Uterus (tissue), 3 donors: ENCODE measurements at regions not wholly inside any gene's neighbourhood (a gene's known extent, or its start where the extent isn't known, plus 50 kb on each side); places are given as distances from the start of the nearest gene placed in this dataset.

ENCODE experiments used
- DNase-seq, 2 donors: peaks; one replicate each; pipeline ENCODE4 v3.0.0-alpha.2; 2019 to 2020
- H3K27ac ChIP-seq, 2 donors: fragments of 200-600 bp; sonication (generic); 1 replicate in 1 of 2; 2 replicates in 1 of 2; pipeline ENCODE4 v1.5.1; 2016 to 2018
- H3K27me3 ChIP-seq, 2 donors: fragments of 200-600 bp; sonication (generic); one replicate each; pipeline ENCODE4 v1.5.1; 2018 to 2019; ENCODE audit warnings: control low read depth in 1 of 2
- H3K36me3 ChIP-seq, 2 donors: fragments of 200-600 bp; sonication (generic); one replicate each; pipeline ENCODE4 v1.5.1; 2019; ENCODE audit warnings: control low read depth in 1 of 2
- H3K4me1 ChIP-seq, 2 donors: fragments of 200-600 bp; sonication (generic); one replicate each; pipeline ENCODE4 v1.5.1; 2018 to 2019; ENCODE audit warnings: control low read depth in 1 of 2
- H3K4me3 ChIP-seq, 2 donors: fragments of 200-600 bp; sonication (generic); 1 replicate in 1 of 2; 2 replicates in 1 of 2; pipeline ENCODE4 v1.5.1; 2018 to 2019; ENCODE audit warnings: mild to moderate bottlenecking in 1 of 2
- H3K9me3 ChIP-seq, 2 donors: fragments of 200-600 bp; sonication (generic); one replicate each; pipeline ENCODE4 v1.5.1; 2019; ENCODE audit warnings: control low read depth in 1 of 2
- POLR2A ChIP-seq, 2 donors: fragments of 450-650 bp; IDR thresholded peaks; one replicate each; pipeline ENCODE4 v1.6.1; 2016; ENCODE audit warnings: antibody characterized with exemption in 2 of 2, mild to moderate bottlenecking in 1 of 2, moderate library complexity in 1 of 2
- intact Hi-C: fragments of 100-400 bp; cut with DNase I; formaldehyde crosslinking; loops from one replicate; pipeline ENCODE4 v1.15.1; 2023; ENCODE audit warnings: low total_unique reads
- TF ChIP-seq, protein P1 (sequence below), 4 experiments: fragments of 200-600 bp in 2 of 4; fragments of 450-650 bp in 2 of 4; sonication (generic) in 2 of 4; IDR thresholded peaks; one replicate each; pipeline ENCODE4 v1.5.1; 2016 to 2019; ENCODE audit warnings: antibody characterized with exemption in 4 of 4, mild to moderate bottlenecking in 2 of 4, moderate library complexity in 1 of 4
- donor health status: DM: yes; HTN: yes; CAD: no.

DNA sequence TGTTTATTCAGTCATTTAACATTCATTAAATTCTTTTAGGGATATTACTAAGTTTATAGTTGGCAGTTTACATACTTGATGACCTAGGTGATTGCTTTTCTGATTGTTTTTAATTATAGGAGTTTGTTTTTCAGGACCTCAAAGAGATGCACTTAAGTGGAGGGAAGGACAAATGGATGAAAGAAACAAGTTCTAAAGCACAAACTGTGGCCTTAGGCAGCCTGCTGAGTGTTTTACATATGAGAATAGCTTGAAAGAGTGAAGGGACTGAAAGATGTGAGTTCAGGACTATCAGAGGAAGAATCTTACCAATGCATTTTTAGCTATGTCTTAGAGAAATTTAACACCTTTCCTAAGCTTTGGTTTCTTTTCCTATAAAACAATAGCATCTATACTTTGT is 402.6 kb downstream of the KLF12 start:
- intact Hi-C loops: no loop called here
- DNase-seq: no peak
- no peaks in the 10 kb centered on the region for H3K36me3 ChIP-seq
- TF ChIP-seq POLR2A (IDR thresholded peaks at IDR 0.05): no peak
- TF ChIP-seq, protein P1, sequence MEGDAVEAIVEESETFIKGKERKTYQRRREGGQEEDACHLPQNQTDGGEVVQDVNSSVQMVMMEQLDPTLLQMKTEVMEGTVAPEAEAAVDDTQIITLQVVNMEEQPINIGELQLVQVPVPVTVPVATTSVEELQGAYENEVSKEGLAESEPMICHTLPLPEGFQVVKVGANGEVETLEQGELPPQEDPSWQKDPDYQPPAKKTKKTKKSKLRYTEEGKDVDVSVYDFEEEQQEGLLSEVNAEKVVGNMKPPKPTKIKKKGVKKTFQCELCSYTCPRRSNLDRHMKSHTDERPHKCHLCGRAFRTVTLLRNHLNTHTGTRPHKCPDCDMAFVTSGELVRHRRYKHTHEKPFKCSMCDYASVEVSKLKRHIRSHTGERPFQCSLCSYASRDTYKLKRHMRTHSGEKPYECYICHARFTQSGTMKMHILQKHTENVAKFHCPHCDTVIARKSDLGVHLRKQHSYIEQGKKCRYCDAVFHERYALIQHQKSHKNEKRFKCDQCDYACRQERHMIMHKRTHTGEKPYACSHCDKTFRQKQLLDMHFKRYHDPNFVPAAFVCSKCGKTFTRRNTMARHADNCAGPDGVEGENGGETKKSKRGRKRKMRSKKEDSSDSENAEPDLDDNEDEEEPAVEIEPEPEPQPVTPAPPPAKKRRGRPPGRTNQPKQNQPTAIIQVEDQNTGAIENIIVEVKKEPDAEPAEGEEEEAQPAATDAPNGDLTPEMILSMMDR (IDR thresholded peaks at IDR 0.05): no peak
- no peaks in the 10 kb centered on the region for H3K27me3 ChIP-seq
- H3K9me3 ChIP-seq: no peaks in the 10 kb centered on the region
- no peak overlapping the region for H3K4me3 ChIP-seq
- no peak overlapping the region for H3K27ac ChIP-seq
- no peaks in the 10 kb centered on the region for H3K4me1 ChIP-seq

DNA sequence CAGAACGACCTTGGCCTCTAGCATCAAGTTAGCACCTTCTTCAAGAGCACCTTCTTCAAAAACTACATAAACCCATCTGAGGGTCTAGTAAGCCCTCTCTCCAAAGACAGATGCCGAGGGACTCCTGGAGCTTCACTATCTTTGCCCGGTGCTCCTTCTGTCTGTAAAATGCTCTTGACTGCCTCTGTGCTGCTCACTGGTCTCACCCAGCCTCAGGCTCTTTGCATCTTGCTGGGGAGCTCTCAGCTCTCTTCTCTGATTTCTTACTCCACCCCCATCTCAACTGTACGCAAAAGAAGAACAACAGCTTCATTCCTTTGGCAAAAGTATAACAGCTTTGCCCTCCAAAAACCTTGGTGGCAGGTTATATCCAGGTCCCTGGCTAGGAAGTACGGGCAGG is 404.2 kb downstream of the KLF12 start:
- no peak for DNase-seq
- TF ChIP-seq POLR2A (IDR thresholded peaks at IDR 0.05): no peak
- TF ChIP-seq, protein P1 (IDR thresholded peaks at IDR 0.05): no peak
- Histone ChIP-seq H3K27ac (no peak overlapping the region), H3K4me3 (no peak overlapping the region), H3K9me3 (no peaks in the 10 kb centered on the region), H3K36me3 (no peaks in the 10 kb centered on the region), H3K4me1 (no peaks in the 10 kb centered on the region), H3K27me3 (no peaks in the 10 kb centered on the region)
- intact Hi-C loops: no loop called here

DNA sequence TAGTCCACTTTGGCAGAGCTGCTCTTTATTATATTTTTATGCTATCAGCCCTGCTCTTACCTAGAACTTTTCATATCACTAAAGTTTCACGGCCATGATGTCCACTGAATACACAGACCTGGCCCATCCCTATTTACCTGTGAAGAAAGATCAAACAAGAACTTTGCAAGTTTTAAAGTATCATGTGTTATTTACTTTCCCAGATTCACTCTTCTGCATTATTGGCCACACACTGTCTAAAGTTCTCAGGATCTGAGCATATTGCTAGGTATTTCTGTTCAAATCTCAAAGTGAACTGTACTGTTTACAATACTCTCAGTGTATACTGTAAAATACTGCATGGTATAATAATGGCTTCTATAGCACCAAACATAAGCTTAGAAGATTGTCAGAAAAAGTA is 405.2 kb downstream of the KLF12 start:
- Histone ChIP-seq H3K36me3 (no peaks in the 10 kb centered on the region), H3K9me3 (no peaks in the 10 kb centered on the region), H3K27me3 (no peaks in the 10 kb centered on the region), H3K4me1 (no peaks in the 10 kb centered on the region), H3K4me3 (no peak overlapping the region), H3K27ac (no peak overlapping the region)
- no peak for DNase-seq
- intact Hi-C loops: no loop called here
- TF ChIP-seq POLR2A (IDR thresholded peaks at IDR 0.05): no peak
- TF ChIP-seq, protein P1 (IDR thresholded peaks at IDR 0.05): no peak

DNA sequence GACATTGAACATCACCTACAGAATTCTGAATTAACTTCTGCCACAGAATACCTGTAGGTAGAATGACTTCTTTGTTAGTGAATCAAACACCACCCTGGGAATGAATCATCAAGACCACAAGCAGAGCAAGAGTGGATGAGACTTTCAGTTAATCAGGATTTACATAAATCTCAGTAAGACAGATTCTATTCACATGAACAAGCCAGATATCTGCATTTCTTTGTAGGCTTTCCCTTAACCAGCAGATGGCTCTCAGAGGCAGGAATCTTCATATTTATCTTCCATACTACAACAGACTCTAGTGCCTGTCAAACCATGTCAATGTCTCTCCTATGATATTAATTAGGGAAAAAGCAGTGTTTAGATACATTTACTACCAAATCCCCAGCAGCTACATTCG is 412.1 kb downstream of the KLF12 start:
- Histone ChIP-seq H3K27me3 (no peaks in the 10 kb centered on the region), H3K36me3 (no peaks in the 10 kb centered on the region), H3K4me1 (no peaks in the 10 kb centered on the region), H3K4me3 (no peak overlapping the region), H3K9me3 (no peaks in the 10 kb centered on the region), H3K27ac (no peak overlapping the region)
- TF ChIP-seq, protein P1 (IDR thresholded peaks at IDR 0.05): no peak
- no peak for TF ChIP-seq POLR2A (IDR thresholded peaks at IDR 0.05)
- no peak for DNase-seq
- intact Hi-C loops: no loop called here

DNA sequence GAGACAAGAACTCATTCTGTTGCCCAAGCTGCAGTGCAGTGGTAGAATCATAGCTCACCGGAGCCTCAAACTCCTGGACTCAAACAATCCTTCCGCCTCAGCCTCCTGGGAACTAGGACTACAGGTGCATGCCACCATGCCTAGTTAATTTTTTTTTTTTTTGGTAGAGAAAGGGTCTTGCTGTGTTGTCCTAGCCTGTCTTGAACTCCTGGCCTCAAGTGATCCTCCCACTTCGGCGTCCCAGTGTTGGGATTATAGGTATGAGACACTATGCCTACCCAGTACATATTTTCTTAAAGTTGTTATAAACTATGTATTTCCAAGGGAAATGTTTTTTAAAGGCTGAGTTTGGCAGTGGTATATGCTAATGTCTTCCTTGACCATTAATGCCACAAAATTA is 412.6 kb downstream of the KLF12 start:
- H3K27me3 ChIP-seq: no peaks in the 10 kb centered on the region
- H3K4me3 ChIP-seq: no peak overlapping the region
- H3K36me3 ChIP-seq: no peaks in the 10 kb centered on the region
- no peak for DNase-seq
- H3K27ac ChIP-seq: no peak overlapping the region
- H3K4me1 ChIP-seq: no peaks in the 10 kb centered on the region
- no peaks in the 10 kb centered on the region for H3K9me3 ChIP-seq
- intact Hi-C loops: no loop called here
- TF ChIP-seq, protein P1 (IDR thresholded peaks at IDR 0.05): no peak
- TF ChIP-seq POLR2A (IDR thresholded peaks at IDR 0.05): no peak
